Fibroblast of lung (primary cell): ENCODE measurements at regions not wholly inside any gene's neighbourhood (a gene's known extent, or its start where the extent isn't known, plus 50 kb on each side); places are given as distances from the start of the nearest gene placed in this dataset.

ENCODE experiments used
- CTCF ChIP-seq, 2 donors: IDR thresholded peaks in 1 of 2; conservative IDR thresholded peaks in 1 of 2; 1 replicate in 1 of 2; 2 replicates in 1 of 2; pipeline ENCODE4 v1.5.1; 2011 to 2012; ENCODE audit warnings: low read length in 2 of 2, control low read depth in 1 of 2, inconsistent platforms in 1 of 2, low read depth in 1 of 2, mild to moderate bottlenecking in 1 of 2
- EZH2 ChIP-seq: IDR thresholded peaks from 2 replicates; pipeline ENCODE4 v1.5.1; 2012; ENCODE audit warnings: low read length, control low read depth, mild to moderate bottlenecking; ENCODE audit errors: missing control alignments

GRCh38 chr15:92779874-92780273 is 120.2 kb upstream of the CHD2 start:
- TF ChIP-seq CTCF (conservative IDR thresholded peaks at IDR 0.05 in 1 of 2, IDR thresholded peaks at IDR 0.05 in 1 of 2; ENCODE audit: low read depth in 1 of 2, low read length in 2 of 2) (no peak), EZH2 (no peak)
